ENCODE measurements at regions not wholly inside any gene's neighbourhood (a gene's known extent, or its start where the extent isn't known, plus 50 kb on each side); places are given as distances from the start of the nearest gene placed in this dataset.

DNA sequence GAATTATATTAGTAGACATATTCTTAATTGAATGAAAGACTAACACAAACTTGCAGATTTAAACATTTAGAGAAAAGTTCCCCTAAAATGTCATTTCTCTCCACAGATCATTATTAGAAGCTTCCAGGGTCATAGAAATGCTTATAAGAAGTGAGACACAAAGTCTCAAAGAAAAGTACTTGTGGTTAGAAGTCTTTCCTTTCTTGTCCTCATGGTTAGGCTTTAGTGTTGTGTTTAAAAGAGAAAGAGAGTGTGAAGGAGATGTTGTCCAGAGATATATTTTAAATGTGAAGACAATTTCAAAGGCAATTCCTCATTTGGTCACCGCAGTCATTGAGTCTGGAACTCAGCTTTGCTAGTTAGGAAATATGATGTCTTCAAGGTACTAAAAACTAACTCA, 230.4 kb upstream of the ARPP21 start:
- TF ChIP-seq, protein P1, sequence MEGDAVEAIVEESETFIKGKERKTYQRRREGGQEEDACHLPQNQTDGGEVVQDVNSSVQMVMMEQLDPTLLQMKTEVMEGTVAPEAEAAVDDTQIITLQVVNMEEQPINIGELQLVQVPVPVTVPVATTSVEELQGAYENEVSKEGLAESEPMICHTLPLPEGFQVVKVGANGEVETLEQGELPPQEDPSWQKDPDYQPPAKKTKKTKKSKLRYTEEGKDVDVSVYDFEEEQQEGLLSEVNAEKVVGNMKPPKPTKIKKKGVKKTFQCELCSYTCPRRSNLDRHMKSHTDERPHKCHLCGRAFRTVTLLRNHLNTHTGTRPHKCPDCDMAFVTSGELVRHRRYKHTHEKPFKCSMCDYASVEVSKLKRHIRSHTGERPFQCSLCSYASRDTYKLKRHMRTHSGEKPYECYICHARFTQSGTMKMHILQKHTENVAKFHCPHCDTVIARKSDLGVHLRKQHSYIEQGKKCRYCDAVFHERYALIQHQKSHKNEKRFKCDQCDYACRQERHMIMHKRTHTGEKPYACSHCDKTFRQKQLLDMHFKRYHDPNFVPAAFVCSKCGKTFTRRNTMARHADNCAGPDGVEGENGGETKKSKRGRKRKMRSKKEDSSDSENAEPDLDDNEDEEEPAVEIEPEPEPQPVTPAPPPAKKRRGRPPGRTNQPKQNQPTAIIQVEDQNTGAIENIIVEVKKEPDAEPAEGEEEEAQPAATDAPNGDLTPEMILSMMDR (IDR thresholded peaks at IDR 0.05) = no peak
- no peak for TF ChIP-seq POLR2A (IDR thresholded peaks at IDR 0.05)

All from tibial nerve (tissue), 3 donors.